ENCODE measurements at regions not wholly inside any gene's neighbourhood (a gene's known extent, or its start where the extent isn't known, plus 50 kb on each side); places are given as distances from the start of the nearest gene placed in this dataset.

GRCh38 chr4:158327525-158327924, 117.2 kb downstream of the TMEM144 start:
- no peak for DNase-seq
- Histone ChIP-seq H3K27ac (no peak overlapping the region), H3K36me3 (no peaks in the 10 kb centered on the region), H3K4me3 (ENCODE audit: low read depth, low read length) (no peak overlapping the region), H3K9me3 (ENCODE audit: severe bottlenecking) (no peaks in the 10 kb centered on the region), H3K27me3 (ENCODE audit: insufficient read depth, low read depth, severe bottlenecking) (no peaks in the 10 kb centered on the region)
- no peak for TF ChIP-seq CTCF (IDR thresholded peaks at IDR 0.05; ENCODE audit: low read depth, low read length)

DNA sequence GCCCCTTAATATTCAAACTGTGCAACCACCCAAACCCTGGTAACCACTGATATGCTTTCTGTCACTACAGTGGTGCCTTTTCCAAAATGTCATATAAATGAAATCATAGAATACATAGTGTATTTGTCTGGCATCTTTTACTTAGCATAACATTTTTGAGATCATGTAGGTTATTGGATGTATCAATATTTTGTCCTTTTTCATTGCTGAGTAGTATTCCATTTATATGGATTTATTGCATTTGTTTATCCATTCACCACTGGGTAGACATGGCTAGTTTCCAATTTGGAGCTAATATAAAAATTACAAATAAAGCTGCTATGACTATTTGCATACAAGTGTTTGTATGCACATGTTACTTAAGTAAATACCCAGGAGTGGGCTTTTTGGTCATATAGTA, 121.6 kb downstream of the TMEM144 start:
- Histone ChIP-seq H3K36me3 (no peaks in the 10 kb centered on the region), H3K27me3 (ENCODE audit: insufficient read depth, low read depth, severe bottlenecking) (no peaks in the 10 kb centered on the region), H3K27ac (no peak overlapping the region), H3K4me3 (ENCODE audit: low read depth, low read length) (no peak overlapping the region), H3K9me3 (ENCODE audit: severe bottlenecking) (no peaks in the 10 kb centered on the region)
- TF ChIP-seq CTCF (IDR thresholded peaks at IDR 0.05; ENCODE audit: low read depth, low read length) = no peak
- no peak for DNase-seq

- no peaks in the 10 kb centered on the region for H3K9me3 ChIP-seq (ENCODE audit: severe bottlenecking)
- no peak overlapping the region for H3K4me3 ChIP-seq (ENCODE audit: low read depth, low read length)
- H3K36me3 ChIP-seq = no peaks in the 10 kb centered on the region
- H3K27me3 ChIP-seq (ENCODE audit: insufficient read depth, low read depth, severe bottlenecking) = no peaks in the 10 kb centered on the region
- no peak for DNase-seq
- no peak overlapping the region for H3K27ac ChIP-seq
- TF ChIP-seq CTCF (IDR thresholded peaks at IDR 0.05; ENCODE audit: low read depth, low read length) = no peak
These were observed 123.5 kb downstream of the TMEM144 start for GRCh38 chr4:158333820-158334219.

- no peaks in the 10 kb centered on the region for H3K9me3 ChIP-seq (ENCODE audit: severe bottlenecking)
- no peaks in the 10 kb centered on the region for H3K36me3 ChIP-seq
- TF ChIP-seq CTCF (IDR thresholded peaks at IDR 0.05; ENCODE audit: low read depth, low read length) = no peak
- H3K27ac ChIP-seq = no peak overlapping the region
- no peak for DNase-seq
- no peaks in the 10 kb centered on the region for H3K27me3 ChIP-seq (ENCODE audit: insufficient read depth, low read depth, severe bottlenecking)
- no peak overlapping the region for H3K4me3 ChIP-seq (ENCODE audit: low read depth, low read length)
These were observed 131.6 kb downstream of the TMEM144 start for GRCh38 chr4:158341896-158342295.

DNA sequence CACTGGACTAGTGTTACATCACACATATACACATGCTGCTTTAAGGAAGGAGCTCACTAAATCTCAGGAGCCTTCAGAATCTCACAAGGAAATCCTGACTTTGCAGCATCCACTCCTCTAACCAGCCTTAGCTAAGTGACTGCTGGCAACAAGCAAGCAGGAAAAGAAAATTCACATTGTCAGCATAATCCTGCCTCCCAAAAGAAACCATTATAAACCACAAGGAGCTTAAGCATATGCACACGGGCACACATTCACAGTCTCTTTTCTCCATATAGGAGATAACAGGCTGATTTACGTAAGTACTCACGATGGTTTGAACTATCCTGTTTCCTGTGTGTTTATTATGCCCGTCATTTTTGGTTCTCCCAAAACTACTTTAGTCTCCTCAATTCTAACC, 136.3 kb downstream of the TMEM144 start:
- Histone ChIP-seq H3K9me3 (ENCODE audit: severe bottlenecking) (no peaks in the 10 kb centered on the region), H3K27ac (no peak overlapping the region), H3K27me3 (ENCODE audit: insufficient read depth, low read depth, severe bottlenecking) (no peaks in the 10 kb centered on the region), H3K4me3 (ENCODE audit: low read depth, low read length) (no peak overlapping the region), H3K36me3 (no peaks in the 10 kb centered on the region)
- TF ChIP-seq CTCF (IDR thresholded peaks at IDR 0.05; ENCODE audit: low read depth, low read length) = no peak
- no peak for DNase-seq

DNA sequence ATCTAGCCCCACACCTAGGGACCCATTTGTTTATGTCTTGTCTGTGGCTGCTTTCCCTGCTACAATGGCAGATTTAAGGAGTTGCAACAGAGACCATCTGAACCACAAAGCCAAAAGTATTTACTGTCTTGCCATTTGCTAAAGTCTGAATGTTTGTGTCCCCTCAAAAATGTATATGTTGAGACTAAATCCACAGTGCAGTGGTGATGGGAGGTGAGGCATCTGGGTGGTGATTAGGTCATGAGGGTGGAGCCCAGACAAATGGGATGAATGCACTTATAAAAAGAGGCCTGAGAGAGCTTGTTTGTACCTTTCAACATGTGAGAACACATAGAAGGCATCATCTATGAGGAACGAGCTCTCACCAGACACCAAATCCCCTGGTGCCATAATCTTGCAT, 137.3 kb downstream of the TMEM144 start:
- no peak for TF ChIP-seq CTCF (IDR thresholded peaks at IDR 0.05; ENCODE audit: low read depth, low read length)
- H3K9me3 ChIP-seq (ENCODE audit: severe bottlenecking) = no peaks in the 10 kb centered on the region
- no peaks in the 10 kb centered on the region for H3K36me3 ChIP-seq
- DNase-seq = no peak
- H3K4me3 ChIP-seq (ENCODE audit: low read depth, low read length) = no peak overlapping the region
- H3K27ac ChIP-seq = no peak overlapping the region
- H3K27me3 ChIP-seq (ENCODE audit: insufficient read depth, low read depth, severe bottlenecking) = no peaks in the 10 kb centered on the region
